Osteoblast (primary cell): ENCODE measurements at regions not wholly inside any gene's neighbourhood (a gene's known extent, or its start where the extent isn't known, plus 50 kb on each side); places are given as distances from the start of the nearest gene placed in this dataset.

ENCODE experiments used
- DNase-seq: peaks from one replicate; pipeline ENCODE4 v3.0.0; 2011; ENCODE audit warnings: low spot score, mixed read lengths; ENCODE audit not compliant: insufficient read length; ENCODE audit errors: missing footprints
- H2AFZ ChIP-seq: 2 replicates; pipeline ENCODE4 v1.6.0; 2011; ENCODE audit warnings: mild to moderate bottlenecking, low read length
- H3K27ac ChIP-seq: 2 replicates; pipeline ENCODE4 v1.5.1; 2011; ENCODE audit warnings: mild to moderate bottlenecking, low read depth, low read length, moderate library complexity
- H3K27me3 ChIP-seq: 2 replicates; pipeline ENCODE4 v1.6.0; 2012; ENCODE audit warnings: mild to moderate bottlenecking, control low read depth, inconsistent platforms, low read length, moderate library complexity; ENCODE audit not compliant: insufficient read depth
- H3K36me3 ChIP-seq: 2 replicates; pipeline ENCODE4 v1.5.1; 2011; ENCODE audit warnings: mild to moderate bottlenecking, low read length, control low read depth, moderate library complexity; ENCODE audit not compliant: insufficient read depth
- H3K4me1 ChIP-seq: 2 replicates; pipeline ENCODE4 v1.5.1; 2011; ENCODE audit warnings: mild to moderate bottlenecking, low read length, control low read depth, moderate library complexity; ENCODE audit not compliant: insufficient read depth
- H3K4me2 ChIP-seq: 2 replicates; pipeline ENCODE4 v1.6.0; 2011; ENCODE audit warnings: mild to moderate bottlenecking, low read length; ENCODE audit not compliant: insufficient read depth
- H3K4me3 ChIP-seq: fragments of 200-600 bp; sonication (generic); 3 replicates; pipeline ENCODE4 v1.5.1; 2012; ENCODE audit warnings: mild to moderate bottlenecking, low read length, inconsistent platforms; ENCODE audit not compliant: insufficient read depth
- H3K79me2 ChIP-seq: 2 replicates; pipeline ENCODE4 v1.6.0; 2012; ENCODE audit warnings: mild to moderate bottlenecking, low read length, control low read depth, inconsistent platforms; ENCODE audit not compliant: insufficient read depth
- H3K9me3 ChIP-seq: 2 replicates; pipeline ENCODE4 v1.5.1; 2011; ENCODE audit warnings: low read depth, low read length, control low read depth
- H4K20me1 ChIP-seq: 2 replicates; pipeline ENCODE4 v1.6.0; 2012; ENCODE audit warnings: mild to moderate bottlenecking, low read length, control low read depth; ENCODE audit not compliant: insufficient read depth
- TF ChIP-seq, protein P1 (sequence below): IDR thresholded peaks from 2 replicates; pipeline ENCODE4 v1.5.1; 2011; ENCODE audit warnings: mild to moderate bottlenecking, low read depth, low read length, moderate library complexity; ENCODE audit errors: extremely low read depth

DNA sequence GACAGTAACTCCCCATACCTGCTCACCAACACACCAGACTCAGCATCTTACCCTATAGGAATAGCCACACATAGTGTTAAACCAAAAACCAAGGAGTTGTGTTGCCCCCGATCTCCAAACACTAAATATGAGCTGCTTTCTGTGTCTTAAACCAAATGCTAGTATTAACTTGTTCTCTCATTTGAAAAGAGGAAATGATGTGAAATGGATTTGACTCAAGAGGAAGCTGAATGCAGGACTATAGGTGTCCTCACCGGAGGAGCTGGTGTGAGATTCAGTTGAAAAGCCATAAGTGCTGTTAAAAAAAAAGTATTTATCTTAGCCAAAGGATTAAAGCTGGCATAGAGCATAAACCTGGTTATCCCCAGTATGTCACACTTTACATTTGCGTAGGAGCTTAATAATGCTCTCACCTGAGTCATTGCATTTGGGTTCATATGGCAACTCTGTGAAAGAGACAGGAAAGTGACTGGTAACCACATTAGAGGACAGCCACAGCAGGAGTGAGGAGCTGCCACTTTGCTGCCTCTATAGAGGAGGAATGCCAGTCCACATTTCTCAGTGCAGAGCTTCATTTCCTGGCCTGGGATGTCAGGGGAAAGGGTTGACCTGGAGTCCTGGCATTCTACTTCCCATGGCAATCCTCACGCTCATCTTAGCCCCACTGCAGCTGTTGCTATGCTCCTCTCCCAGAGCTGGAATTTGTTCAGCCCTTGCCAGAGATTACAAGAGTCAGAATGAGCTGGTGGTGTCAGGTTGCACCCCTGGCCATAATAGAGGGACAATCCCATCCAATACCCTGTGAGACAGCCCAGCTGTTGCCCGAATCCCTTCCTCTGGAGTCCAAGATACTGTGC lies 143.3 kb upstream of the ANKFN1 start:
- H3K27me3 ChIP-seq: no peaks in the 10 kb centered on the region
- H3K9me3 ChIP-seq: no peaks in the 10 kb centered on the region
- no peak overlapping the region for H2AFZ ChIP-seq
- no peak overlapping the region for H3K4me3 ChIP-seq
- no peak overlapping the region for H3K4me2 ChIP-seq
- no peak overlapping the region for H3K27ac ChIP-seq
- TF ChIP-seq, protein P1, sequence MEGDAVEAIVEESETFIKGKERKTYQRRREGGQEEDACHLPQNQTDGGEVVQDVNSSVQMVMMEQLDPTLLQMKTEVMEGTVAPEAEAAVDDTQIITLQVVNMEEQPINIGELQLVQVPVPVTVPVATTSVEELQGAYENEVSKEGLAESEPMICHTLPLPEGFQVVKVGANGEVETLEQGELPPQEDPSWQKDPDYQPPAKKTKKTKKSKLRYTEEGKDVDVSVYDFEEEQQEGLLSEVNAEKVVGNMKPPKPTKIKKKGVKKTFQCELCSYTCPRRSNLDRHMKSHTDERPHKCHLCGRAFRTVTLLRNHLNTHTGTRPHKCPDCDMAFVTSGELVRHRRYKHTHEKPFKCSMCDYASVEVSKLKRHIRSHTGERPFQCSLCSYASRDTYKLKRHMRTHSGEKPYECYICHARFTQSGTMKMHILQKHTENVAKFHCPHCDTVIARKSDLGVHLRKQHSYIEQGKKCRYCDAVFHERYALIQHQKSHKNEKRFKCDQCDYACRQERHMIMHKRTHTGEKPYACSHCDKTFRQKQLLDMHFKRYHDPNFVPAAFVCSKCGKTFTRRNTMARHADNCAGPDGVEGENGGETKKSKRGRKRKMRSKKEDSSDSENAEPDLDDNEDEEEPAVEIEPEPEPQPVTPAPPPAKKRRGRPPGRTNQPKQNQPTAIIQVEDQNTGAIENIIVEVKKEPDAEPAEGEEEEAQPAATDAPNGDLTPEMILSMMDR: no peak
- no peaks in the 10 kb centered on the region for H4K20me1 ChIP-seq
- no peak for DNase-seq
- H3K4me1 ChIP-seq: no peaks in the 10 kb centered on the region
- H3K79me2 ChIP-seq: no peaks in the 10 kb centered on the region
- H3K36me3 ChIP-seq: no peaks in the 10 kb centered on the region

DNA sequence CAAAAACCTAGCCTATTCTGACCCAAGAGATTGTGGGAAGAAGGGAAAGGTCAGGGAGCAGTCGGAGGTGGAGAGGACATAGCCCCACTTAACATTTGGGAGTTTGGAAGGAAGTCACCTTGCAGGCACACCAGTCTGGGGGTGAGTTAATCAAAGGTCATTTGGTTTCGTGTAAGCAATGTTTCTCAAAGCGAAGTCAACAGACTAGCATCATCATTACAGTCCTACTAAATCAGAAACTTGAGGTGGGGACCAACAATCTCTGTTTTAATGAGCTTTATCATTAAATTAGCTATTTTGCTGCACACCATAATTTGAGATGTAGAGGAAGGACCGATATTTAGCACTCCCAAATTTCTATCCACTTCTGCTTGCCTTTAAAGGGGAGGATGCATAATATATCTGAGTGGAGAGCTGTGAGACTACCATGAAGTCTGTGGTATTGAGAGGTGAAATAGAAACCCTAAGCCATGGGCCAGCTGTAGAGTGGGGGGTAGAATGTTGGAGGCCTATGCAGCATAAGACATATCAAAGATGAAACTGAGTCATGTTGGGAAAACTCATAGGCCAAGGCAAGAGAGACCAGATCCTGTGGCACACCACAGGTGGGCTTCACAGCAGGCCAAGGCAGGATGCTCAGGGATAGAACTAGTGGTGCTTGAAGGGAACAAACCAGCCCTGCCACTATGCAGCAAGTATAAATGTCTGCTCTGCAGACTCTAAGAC lies 141.7 kb upstream of the ANKFN1 start:
- Histone ChIP-seq H2AFZ (no peak overlapping the region), H3K4me1 (no peaks in the 10 kb centered on the region), H3K27ac (no peak overlapping the region), H3K79me2 (no peaks in the 10 kb centered on the region), H4K20me1 (no peaks in the 10 kb centered on the region), H3K4me2 (no peak overlapping the region), H3K27me3 (no peaks in the 10 kb centered on the region), H3K36me3 (no peaks in the 10 kb centered on the region), H3K4me3 (no peak overlapping the region), H3K9me3 (no peaks in the 10 kb centered on the region)
- DNase-seq: no peak
- TF ChIP-seq, protein P1: no peak

DNA sequence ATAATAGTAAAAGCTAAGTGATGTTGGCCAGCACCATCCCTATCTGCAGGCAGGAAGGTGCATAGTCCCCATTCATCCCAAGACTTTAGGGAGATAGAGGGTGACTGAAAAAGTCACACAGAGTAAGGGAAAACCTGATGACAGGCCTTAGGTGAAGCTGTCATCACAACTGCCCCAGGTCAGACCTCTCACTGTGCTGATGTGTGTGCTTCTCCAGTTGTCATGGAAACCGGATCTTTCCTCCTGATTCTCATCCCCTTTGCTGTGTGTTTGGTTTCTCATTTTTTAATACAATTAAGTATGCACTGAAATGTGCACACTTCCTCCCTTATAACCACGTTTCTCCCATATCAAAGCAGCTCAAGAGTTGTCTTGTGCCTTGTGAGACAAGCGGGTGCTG lies 135.1 kb upstream of the ANKFN1 start:
- Histone ChIP-seq H3K79me2 (no peaks in the 10 kb centered on the region), H3K36me3 (no peaks in the 10 kb centered on the region), H3K9me3 (no peaks in the 10 kb centered on the region), H3K4me2 (no peak overlapping the region), H2AFZ (no peak overlapping the region), H3K4me1 (no peaks in the 10 kb centered on the region), H3K27ac (no peak overlapping the region), H3K27me3 (no peaks in the 10 kb centered on the region), H4K20me1 (no peaks in the 10 kb centered on the region), H3K4me3 (no peak overlapping the region)
- no peak for DNase-seq
- TF ChIP-seq, protein P1: no peak

DNA sequence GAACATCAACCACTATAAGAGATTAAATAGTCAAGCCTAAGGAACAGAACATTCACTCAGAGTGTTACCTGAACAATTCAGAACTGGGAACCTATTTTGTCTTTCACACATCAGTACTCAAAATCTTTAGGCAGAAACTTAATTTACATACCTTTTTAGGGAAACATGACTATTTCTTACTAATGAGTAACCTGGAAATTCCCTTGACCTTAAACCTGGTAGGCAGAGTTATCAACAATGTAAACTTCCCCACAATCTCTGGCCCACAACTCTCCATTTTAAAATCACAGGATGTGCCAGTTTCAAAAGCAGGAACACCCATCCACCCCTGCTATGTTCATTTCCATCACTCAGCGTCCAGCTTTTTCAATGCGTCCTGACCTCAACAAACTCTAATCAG lies 132.9 kb upstream of the ANKFN1 start:
- Histone ChIP-seq H3K36me3 (no peaks in the 10 kb centered on the region), H4K20me1 (no peaks in the 10 kb centered on the region), H3K27me3 (no peaks in the 10 kb centered on the region), H3K9me3 (no peaks in the 10 kb centered on the region), H3K79me2 (no peaks in the 10 kb centered on the region), H3K27ac (no peak overlapping the region), H3K4me1 (no peaks in the 10 kb centered on the region), H3K4me3 (no peak overlapping the region), H3K4me2 (no peak overlapping the region), H2AFZ (no peak overlapping the region)
- TF ChIP-seq, protein P1: no peak
- DNase-seq: no peak
